HepG2 (cell line): ENCODE measurements at regions not wholly inside any gene's neighbourhood (a gene's known extent, or its start where the extent isn't known, plus 50 kb on each side); places are given as distances from the start of the nearest gene placed in this dataset.

Experiments
- DNMT1 ChIP-seq: sonication (generic); formaldehyde crosslinking; IDR thresholded peaks from 2 replicates; pipeline ENCODE4 v1.5.1; 2020; ENCODE audit warnings: mild to moderate bottlenecking, missing genetic modification reagents
- RBM39 ChIP-seq: fragments of 200-400 bp; formaldehyde crosslinking; IDR thresholded peaks from one replicate; pipeline ENCODE4 v1.6.1; 2018; ENCODE audit warnings: antibody characterized with exemption, mild to moderate bottlenecking, low read depth, low read length; ENCODE audit not compliant: poor library complexity, severe bottlenecking
- SMAD9 ChIP-seq: sonication (generic); formaldehyde crosslinking; IDR thresholded peaks from 2 replicates; pipeline ENCODE4 v1.5.1; 2020; ENCODE audit warnings: mild to moderate bottlenecking, missing genetic modification reagents
- TOPORS ChIP-seq: sonication (generic); formaldehyde crosslinking; IDR thresholded peaks from 2 replicates; pipeline ENCODE4 v1.8.0; 2023; ENCODE audit warnings: mild to moderate bottlenecking, missing genetic modification reagents
- U2AF2 ChIP-seq: fragments of 200-400 bp; formaldehyde crosslinking; IDR thresholded peaks from 2 replicates; pipeline ENCODE4 v1.6.1; 2017; ENCODE audit warnings: low read depth, mild to moderate bottlenecking, low read length
- ZNF431 ChIP-seq: sonication (generic); formaldehyde crosslinking; IDR thresholded peaks from 2 replicates; pipeline ENCODE4 v1.9.0; 2022; ENCODE audit warnings: missing genetic modification reagents, low read depth, mild to moderate bottlenecking, borderline replicate concordance
- ZSCAN29 ChIP-seq: sonication (generic); formaldehyde crosslinking; conservative IDR thresholded peaks from 2 replicates; pipeline ENCODE4 v1.4.0; 2020; ENCODE audit warnings: mild to moderate bottlenecking, missing genetic modification reagents
- TF ChIP-seq, protein P1 (sequence below): sonication (generic); formaldehyde crosslinking; IDR thresholded peaks from 2 replicates; pipeline ENCODE4 v1.4.0; 2020; ENCODE audit warnings: missing genetic modification reagents, borderline replicate concordance
- TF ChIP-seq, protein P2 (sequence below): sonication (generic); formaldehyde crosslinking; IDR thresholded peaks from 2 replicates; pipeline ENCODE4 v1.4.0; 2020; ENCODE audit warnings: missing genetic modification reagents, mild to moderate bottlenecking, borderline replicate concordance
- TF ChIP-seq, protein P3 (sequence below): sonication (generic); formaldehyde crosslinking; IDR thresholded peaks from 2 replicates; pipeline ENCODE4 v1.5.0; 2020; ENCODE audit warnings: mild to moderate bottlenecking, missing genetic modification reagents, moderate library complexity

- TF ChIP-seq SMAD9: no peak
- no peak for TF ChIP-seq ZSCAN29 (CRISPR knock-in tag)
- TF ChIP-seq ZNF431 (CRISPR knock-in tag): no peak
- TF ChIP-seq, protein P1, sequence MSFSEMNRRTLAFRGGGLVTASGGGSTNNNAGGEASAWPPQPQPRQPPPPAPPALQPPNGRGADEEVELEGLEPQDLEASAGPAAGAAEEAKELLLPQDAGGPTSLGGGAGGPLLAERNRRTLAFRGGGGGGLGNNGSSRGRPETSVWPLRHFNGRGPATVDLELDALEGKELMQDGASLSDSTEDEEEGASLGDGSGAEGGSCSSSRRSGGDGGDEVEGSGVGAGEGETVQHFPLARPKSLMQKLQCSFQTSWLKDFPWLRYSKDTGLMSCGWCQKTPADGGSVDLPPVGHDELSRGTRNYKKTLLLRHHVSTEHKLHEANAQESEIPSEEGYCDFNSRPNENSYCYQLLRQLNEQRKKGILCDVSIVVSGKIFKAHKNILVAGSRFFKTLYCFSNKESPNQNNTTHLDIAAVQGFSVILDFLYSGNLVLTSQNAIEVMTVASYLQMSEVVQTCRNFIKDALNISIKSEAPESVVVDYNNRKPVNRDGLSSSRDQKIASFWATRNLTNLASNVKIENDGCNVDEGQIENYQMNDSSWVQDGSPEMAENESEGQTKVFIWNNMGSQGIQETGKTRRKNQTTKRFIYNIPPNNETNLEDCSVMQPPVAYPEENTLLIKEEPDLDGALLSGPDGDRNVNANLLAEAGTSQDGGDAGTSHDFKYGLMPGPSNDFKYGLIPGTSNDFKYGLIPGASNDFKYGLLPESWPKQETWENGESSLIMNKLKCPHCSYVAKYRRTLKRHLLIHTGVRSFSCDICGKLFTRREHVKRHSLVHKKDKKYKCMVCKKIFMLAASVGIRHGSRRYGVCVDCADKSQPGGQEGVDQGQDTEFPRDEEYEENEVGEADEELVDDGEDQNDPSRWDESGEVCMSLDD (CRISPR knock-in tag): no peak
- no peak for TF ChIP-seq TOPORS (CRISPR knock-in tag)
- no peak for TF ChIP-seq DNMT1 (CRISPR knock-in tag)
- no peak for TF ChIP-seq U2AF2
- TF ChIP-seq, protein P2, sequence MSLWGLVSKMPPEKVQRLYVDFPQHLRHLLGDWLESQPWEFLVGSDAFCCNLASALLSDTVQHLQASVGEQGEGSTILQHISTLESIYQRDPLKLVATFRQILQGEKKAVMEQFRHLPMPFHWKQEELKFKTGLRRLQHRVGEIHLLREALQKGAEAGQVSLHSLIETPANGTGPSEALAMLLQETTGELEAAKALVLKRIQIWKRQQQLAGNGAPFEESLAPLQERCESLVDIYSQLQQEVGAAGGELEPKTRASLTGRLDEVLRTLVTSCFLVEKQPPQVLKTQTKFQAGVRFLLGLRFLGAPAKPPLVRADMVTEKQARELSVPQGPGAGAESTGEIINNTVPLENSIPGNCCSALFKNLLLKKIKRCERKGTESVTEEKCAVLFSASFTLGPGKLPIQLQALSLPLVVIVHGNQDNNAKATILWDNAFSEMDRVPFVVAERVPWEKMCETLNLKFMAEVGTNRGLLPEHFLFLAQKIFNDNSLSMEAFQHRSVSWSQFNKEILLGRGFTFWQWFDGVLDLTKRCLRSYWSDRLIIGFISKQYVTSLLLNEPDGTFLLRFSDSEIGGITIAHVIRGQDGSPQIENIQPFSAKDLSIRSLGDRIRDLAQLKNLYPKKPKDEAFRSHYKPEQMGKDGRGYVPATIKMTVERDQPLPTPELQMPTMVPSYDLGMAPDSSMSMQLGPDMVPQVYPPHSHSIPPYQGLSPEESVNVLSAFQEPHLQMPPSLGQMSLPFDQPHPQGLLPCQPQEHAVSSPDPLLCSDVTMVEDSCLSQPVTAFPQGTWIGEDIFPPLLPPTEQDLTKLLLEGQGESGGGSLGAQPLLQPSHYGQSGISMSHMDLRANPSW (CRISPR knock-in tag): no peak
- TF ChIP-seq RBM39: no peak
- TF ChIP-seq, protein P3, sequence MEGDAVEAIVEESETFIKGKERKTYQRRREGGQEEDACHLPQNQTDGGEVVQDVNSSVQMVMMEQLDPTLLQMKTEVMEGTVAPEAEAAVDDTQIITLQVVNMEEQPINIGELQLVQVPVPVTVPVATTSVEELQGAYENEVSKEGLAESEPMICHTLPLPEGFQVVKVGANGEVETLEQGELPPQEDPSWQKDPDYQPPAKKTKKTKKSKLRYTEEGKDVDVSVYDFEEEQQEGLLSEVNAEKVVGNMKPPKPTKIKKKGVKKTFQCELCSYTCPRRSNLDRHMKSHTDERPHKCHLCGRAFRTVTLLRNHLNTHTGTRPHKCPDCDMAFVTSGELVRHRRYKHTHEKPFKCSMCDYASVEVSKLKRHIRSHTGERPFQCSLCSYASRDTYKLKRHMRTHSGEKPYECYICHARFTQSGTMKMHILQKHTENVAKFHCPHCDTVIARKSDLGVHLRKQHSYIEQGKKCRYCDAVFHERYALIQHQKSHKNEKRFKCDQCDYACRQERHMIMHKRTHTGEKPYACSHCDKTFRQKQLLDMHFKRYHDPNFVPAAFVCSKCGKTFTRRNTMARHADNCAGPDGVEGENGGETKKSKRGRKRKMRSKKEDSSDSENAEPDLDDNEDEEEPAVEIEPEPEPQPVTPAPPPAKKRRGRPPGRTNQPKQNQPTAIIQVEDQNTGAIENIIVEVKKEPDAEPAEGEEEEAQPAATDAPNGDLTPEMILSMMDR (CRISPR knock-in tag): no peak
These were observed 54.5 kb upstream of the MRPS6 start for GRCh38 chr21:34018910-34019309.
